GM18517 (cell line): ENCODE measurements at regions not wholly inside any gene's neighbourhood (a gene's known extent, or its start where the extent isn't known, plus 50 kb on each side); places are given as distances from the start of the nearest gene placed in this dataset.
"Not testable (repeated sequence)": the region's sequence is repeated elsewhere in the genome, so short reads cannot be mapped to it uniquely, and the experiment has no call there.

Experiments used
- ATAC-seq: cut with Tn5 transposase; IDR thresholded peaks from one replicate; pipeline ENCODE4 v1.9.1; 2021; ENCODE audit warnings: mild to moderate bottlenecking, moderate library complexity; ENCODE audit not compliant: unreplicated experiment

- not testable (repeated sequence) for ATAC-seq
Measured at GRCh38 chr4:111337186-111337876, 714.5 kb upstream of the PITX2 start.

DNA sequence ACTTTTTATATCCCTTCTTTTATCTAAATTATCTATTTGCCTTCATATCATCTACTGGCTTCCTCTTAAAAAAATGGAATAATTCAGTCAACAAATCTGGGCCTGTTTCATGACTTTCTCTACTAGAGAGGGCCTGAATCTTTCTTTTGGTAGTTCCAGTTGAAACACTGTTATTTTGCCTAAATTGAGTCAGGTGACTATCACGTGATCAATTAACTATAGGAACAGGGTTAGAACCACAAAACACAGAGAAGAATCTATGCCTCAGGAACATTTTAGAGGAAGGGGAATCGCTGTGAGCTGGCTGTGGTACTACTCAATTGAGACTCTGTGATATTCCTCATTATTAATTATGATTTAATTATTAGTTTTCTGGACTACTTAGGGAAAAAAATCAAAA lies 736.7 kb upstream of the PITX2 start:
- no peak for ATAC-seq

DNA sequence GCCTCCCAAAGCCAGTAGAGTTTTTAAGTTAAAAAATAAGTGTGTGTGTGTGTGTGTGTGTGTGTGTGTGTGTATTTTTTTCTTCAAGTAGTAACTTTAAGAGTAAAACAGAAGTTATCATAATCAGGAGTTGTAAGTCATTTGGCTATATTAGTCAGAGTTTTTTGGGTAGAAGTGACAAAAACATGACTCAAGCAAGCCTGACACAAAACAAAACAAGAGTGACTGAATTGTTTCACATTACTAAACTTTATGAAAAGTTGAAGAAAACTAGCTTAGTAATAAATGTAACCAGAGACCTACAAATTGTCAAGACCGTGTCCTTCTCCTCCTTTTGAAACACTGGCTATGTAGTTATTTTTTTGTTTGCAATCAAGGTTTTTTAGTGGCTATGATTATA lies 738.0 kb upstream of the PITX2 start:
- ATAC-seq = no peak

DNA sequence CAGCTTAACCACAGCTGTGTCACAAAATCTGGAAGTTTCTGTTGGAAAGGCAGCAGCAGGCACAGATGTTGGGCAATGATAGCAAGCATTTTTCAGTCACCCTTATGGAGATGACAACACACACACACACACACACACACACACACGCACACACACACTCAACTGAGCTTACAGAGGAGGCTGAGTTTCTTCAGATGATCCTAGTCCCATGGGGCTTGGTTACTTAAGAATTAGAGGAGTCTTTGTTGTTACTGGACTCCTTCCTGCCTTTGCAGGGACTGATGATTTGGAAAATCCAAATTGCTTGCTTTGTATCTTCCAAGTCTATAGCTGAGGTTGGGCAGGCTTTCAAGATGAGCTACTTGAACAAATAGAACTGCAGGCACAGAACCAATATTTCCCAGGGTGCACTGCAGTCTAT lies 740.1 kb upstream of the PITX2 start:
- no peak for ATAC-seq

- not testable (repeated sequence) for ATAC-seq
Measured at GRCh38 chr4:111377880-111378279, 755.0 kb upstream of the PITX2 start.

DNA sequence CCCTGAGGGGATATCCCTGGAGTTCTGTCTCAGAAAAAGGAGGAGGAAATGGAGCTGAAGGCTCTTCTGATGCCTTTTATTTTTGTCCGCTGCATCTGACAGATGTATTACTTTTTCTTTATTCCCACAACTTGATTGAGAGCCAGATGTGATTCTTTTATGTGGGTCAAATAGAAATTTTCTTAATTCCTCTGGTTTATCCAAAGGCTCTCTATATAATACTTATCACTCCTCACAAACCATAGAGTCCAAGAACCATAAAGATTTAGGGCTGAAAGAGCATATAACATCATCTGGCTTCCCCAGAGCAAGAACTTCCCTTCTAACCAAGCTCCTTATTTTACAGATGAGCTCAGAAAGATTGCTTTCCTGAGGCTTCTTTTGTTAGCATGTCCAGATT lies 756.7 kb upstream of the FAM241A start:
- ATAC-seq = no peak

- no peak for ATAC-seq
Measured at GRCh38 chr4:111391829-111392228, 753.4 kb upstream of the FAM241A start.

DNA sequence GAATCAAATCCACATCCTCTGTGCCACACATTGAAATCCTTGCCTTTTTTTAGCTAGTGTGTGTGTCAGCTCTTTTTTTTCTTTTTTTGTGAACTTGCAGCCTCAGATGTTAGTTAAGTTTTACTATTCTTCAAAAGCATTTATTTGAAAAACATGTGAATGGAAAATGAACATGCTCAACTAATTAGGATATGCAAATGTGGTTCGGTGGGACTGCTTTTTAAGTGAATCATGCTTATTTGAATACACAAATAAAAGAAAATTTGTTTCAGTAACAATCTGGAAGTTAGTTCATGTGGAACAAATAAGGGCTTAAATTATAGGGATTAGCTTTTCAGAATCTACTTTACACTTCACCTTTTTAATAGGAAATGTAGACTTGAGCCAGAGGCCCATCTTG lies 751.5 kb upstream of the FAM241A start:
- ATAC-seq = no peak

DNA sequence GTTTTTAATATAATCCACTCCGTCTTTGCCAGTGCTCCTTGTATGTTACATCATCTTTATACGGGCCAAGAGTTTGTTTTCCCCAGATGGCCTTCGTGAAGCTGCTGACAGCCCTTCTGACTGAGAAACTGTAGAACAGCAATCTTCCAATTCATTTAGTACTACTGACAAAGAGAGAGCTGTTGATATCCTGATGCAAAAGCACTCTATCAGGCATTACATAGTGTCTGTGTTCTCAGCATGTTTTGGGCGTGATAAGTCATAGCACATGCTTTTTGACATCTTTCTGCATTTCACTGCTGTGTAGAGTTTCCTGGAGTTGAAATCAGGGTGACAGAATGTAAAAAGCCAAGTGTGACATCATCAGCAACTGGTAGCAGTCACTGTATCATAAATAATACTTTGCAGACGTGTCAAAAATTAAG lies 746.3 kb upstream of the FAM241A start:
- ATAC-seq = no peak

DNA sequence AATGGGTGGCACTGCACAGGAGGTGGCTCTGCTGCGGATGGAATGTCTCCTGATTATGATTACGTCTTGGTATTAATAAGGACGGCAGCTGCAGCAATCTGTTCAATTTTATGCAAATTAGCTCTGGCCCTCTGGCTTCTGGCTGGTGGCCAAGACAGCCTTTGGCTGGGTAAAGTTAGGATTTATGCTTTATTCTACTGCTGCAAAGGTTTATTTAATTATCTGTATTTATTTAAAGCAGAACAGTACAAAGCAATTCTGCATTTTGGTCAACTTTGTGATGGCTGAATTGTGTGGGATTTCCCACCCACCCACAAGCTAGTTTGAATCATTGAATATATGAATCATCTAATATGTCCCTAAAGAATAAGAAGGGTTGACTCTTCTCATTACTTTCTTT lies 745.6 kb upstream of the FAM241A start:
- ATAC-seq = no peak

DNA sequence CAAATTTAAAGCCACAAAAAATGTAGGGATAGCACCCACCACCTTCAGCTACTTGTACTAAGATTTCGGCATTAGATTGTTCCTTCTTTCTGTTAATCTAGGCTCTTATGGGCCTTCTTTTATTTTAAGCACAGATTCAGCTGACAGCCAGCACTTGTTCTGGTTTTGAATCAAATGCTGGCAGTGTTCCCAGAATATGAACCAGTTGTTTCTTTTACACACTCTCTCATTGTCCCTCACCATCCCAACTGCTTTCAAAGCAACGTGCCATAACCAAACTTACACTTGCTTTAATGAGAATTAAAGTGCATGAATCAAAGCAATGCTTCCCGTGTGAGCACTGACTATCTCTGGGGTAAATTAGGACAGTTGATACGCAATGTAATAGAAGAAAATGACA lies 744.5 kb upstream of the FAM241A start:
- no peak for ATAC-seq

DNA sequence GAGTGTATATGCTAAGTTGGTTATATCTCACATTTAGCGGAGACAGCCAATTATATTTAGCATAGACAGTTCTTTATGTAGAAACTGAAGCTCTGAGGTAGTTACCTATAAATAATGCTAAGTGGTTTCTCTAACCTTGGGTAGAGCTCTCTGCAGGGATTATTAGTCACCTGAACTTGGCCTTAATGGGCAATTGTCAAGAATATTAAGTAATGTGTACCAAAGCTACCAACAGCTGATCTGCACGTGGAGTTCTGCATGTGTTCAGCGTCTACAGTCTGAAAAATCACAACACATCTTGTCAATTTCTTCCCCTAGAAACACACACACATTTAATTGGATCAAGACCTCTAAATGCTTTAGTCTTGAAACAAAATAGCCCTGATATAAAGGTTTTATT lies 740.6 kb upstream of the FAM241A start:
- ATAC-seq = no peak

GRCh38 chr4:111405989-111406388 lies 739.3 kb upstream of the FAM241A start:
- ATAC-seq = no peak

GRCh38 chr4:111410571-111410970 lies 734.7 kb upstream of the FAM241A start:
- ATAC-seq = no peak

DNA sequence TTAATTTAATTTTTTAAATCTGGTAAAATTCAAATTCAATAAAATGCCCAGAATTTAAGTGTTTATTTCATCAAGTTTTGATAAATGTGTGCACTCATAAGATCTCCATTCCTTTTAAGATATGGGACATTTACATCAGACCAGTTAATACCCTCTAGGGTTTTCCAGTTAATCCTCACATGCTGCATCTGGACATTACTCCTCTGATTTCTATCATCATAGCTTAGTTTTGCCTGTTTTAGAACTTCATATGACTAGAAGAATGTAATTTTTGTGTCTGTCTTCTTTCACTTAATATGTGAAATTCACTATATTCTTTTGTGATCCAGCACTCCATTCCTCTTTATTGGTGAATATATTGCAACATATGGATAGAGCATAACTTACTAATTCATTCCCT lies 727.7 kb upstream of the FAM241A start:
- ATAC-seq = no peak

DNA sequence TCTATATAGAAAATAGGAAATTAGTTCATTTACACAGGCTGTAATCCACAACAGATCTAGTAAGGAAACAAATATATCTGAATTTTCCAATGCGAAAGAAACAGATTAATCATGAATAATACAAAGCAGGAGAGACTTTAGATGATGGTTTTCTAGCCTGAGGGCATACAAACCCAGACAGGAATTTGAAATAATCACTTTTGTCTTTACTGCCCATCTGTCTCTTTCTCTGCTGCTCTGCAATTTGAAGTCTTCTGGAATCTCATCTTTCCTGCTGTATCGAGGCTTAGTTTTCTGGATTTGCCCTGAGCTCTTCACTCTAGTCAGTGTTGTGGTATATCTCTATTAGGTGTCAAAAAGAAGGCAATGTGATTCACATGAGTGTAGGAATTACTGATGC lies 711.8 kb upstream of the FAM241A start:
- no peak for ATAC-seq

DNA sequence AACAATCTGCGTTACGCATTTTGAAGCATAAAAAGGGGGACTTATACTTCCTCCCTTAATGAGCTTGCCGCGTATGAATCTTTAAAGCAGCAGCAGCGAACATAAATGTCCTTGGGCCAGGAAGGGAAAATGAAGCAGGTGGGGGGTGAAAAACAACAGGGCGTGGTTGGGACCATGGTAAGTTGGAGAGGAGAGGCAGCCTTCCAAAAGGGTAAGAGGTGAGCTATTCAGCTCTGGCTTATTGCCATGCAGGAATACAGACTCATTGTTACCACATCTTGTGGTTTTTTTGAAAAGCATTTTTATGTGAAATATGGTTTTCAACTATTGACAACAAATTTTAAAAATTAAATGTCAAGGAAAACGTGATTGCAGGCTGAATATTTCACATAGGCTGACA lies 710.7 kb upstream of the FAM241A start:
- ATAC-seq = no peak

DNA sequence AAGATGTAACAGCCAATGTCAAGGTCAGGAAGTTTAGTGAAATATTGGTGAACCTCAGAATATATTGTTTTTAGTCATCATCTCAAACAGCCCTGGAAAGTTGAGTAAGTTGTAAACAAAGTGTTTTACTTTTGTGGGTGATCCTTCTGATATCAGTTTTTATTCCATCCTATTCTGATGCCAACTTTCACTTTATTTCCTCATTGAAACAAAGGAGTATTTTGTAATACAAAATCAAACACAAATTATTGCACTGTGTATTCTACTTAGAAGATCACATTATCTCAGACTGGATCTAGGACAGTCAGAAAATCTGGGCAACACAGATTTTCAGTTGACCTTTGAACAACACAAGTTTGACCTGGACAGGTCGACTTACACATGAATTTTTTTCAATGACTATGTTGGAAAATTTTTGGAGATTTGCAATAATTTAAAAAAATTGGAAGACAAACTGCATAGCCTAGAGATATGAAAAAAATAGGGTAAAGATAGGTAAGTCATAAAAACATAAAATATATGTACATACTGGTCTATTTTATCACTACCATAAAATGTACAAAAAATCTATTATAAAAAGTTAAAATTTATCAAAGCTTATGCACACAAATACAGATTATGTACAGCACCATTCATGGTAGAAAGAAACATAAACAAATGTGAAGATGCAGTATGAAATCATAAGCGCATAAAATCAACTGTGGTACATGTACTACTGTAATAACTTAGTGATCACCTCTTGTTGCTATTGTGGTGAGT lies 709.1 kb upstream of the FAM241A start:
- ATAC-seq = no peak

DNA sequence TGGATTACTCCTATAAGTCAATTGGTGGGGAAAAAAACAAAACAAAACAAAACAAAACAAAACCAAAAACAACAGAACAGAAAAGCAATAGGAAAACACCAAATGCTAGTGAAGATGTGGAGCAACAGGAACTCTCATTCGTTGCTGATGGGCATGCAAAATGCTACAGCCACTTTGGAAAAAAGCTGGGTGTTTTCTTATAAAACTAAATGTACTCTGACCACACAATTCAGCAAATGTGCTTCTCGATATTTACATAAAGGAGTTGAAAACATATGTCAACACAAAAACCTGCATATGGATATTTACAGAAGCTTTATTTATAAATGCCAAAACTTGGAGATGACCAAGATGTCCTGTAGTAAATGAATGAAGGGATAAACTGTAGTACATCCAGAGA lies 703.6 kb upstream of the FAM241A start:
- ATAC-seq = no peak

- ATAC-seq = not testable (repeated sequence)
Measured at GRCh38 chr4:111444836-111445235, 700.4 kb upstream of the FAM241A start.

DNA sequence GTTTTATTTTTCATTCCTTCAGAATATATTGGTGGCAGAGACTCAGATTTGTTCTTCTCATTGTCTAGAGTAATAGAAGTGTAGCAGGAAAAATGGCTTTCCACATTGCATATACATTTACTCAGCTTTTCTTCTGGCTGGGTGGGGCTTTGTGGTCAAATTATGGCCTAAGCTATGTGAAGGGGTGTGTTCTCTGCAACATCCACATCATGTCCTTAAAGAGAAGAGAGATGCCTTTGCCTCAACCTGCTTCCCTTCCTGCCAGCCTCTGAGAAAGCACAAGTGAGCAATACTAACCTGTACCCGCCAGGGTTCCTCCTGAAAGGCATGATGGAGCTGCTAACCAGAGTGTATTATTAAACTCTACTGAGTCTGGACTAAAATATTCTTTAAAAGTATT lies 695.6 kb upstream of the FAM241A start:
- no peak for ATAC-seq

- no peak for ATAC-seq
Measured at GRCh38 chr4:111450867-111451266, 694.4 kb upstream of the FAM241A start.

- no peak for ATAC-seq
Measured at GRCh38 chr4:111453216-111453615, 692.0 kb upstream of the FAM241A start.
